SK-N-SH treated with all-trans-retinoic acid at 6 μM for 48 hours (cell line): ENCODE measurements at regions not wholly inside any gene's neighbourhood (a gene's known extent, or its start where the extent isn't known, plus 50 kb on each side); places are given as distances from the start of the nearest gene placed in this dataset.

Experiments used
- ATAC-seq: fragments of 200-7000 bp; cut with Tn5 transposase; 3 replicates; pipeline ENCODE4 v1.9.1; 2020; ENCODE audit warnings: mild to moderate bottlenecking, moderate library complexity
- ARNTL ChIP-seq: fragments of 450-650 bp; formaldehyde crosslinking; IDR thresholded peaks from 2 replicates; pipeline ENCODE4 v1.5.0; 2020; ENCODE audit warnings: low read depth, mild to moderate bottlenecking, moderate library complexity, borderline replicate concordance
- BACH2 ChIP-seq: fragments of 250-450 bp; sonication (Bioruptor Pico); IDR thresholded peaks from 2 replicates; pipeline ENCODE4 v1.9.0; 2021; ENCODE audit warnings: mild to moderate bottlenecking, borderline replicate concordance
- CREB5 ChIP-seq: fragments of 250-450 bp; sonication (Bioruptor Pico); IDR thresholded peaks from 2 replicates; pipeline ENCODE4 v1.5.1; 2020; ENCODE audit warnings: low read depth, mild to moderate bottlenecking, moderate library complexity
- CSRNP3 ChIP-seq: fragments of 250-450 bp; sonication (Bioruptor Pico); IDR thresholded peaks from 2 replicates; pipeline ENCODE4 v1.5.1; 2021; ENCODE audit warnings: mild to moderate bottlenecking, moderate library complexity
- ESRRG ChIP-seq: fragments of 250-450 bp; sonication (Bioruptor Pico); IDR thresholded peaks from 2 replicates; pipeline ENCODE4 v1.6.1; 2021; ENCODE audit warnings: mild to moderate bottlenecking
- GLIS3 ChIP-seq: fragments of 250-450 bp; sonication (Bioruptor Pico); IDR thresholded peaks from 2 replicates; pipeline ENCODE4 v1.5.0; 2020; ENCODE audit warnings: mild to moderate bottlenecking, moderate library complexity
- ISL1 ChIP-seq: fragments of 250-450 bp; sonication (Bioruptor Pico); IDR thresholded peaks from 2 replicates; pipeline ENCODE4 v2.1.2; 2022; ENCODE audit warnings: mild to moderate bottlenecking, moderate library complexity
- OSR1 ChIP-seq: fragments of 250-450 bp; sonication (Bioruptor Pico); IDR thresholded peaks from 2 replicates; pipeline ENCODE4 v1.8.0; 2022; ENCODE audit warnings: moderate library complexity, mild to moderate bottlenecking, inconsistent platforms
- PATZ1 ChIP-seq: fragments of 250-450 bp; sonication (Bioruptor Pico); IDR thresholded peaks from 2 replicates; pipeline ENCODE4 v1.8.0; 2020; ENCODE audit warnings: mild to moderate bottlenecking, moderate library complexity, borderline replicate concordance
- PPARA ChIP-seq: fragments of 250-450 bp; sonication (Bioruptor Pico); IDR thresholded peaks from 2 replicates; pipeline ENCODE4 v1.5.0; 2020; ENCODE audit warnings: mild to moderate bottlenecking, borderline replicate concordance
- RARB ChIP-seq: fragments of 250-450 bp; sonication (Bioruptor Pico); IDR thresholded peaks from 2 replicates; pipeline ENCODE4 v1.8.0; 2021; ENCODE audit warnings: mild to moderate bottlenecking, moderate library complexity
- TCF4 ChIP-seq: fragments of 250-450 bp; sonication (Bioruptor Pico); IDR thresholded peaks from 2 replicates; pipeline ENCODE4 v1.8.0; 2021; ENCODE audit warnings: mild to moderate bottlenecking, moderate library complexity, borderline replicate concordance
- TOX ChIP-seq: fragments of 250-450 bp; sonication (Bioruptor Pico); IDR thresholded peaks from 2 replicates; pipeline ENCODE4 v1.8.0; 2021; ENCODE audit warnings: mild to moderate bottlenecking, moderate library complexity, borderline replicate concordance
- TSHZ2 ChIP-seq: fragments of 250-450 bp; sonication (Bioruptor Pico); IDR thresholded peaks from 2 replicates; pipeline ENCODE4 v1.5.0; 2020; ENCODE audit warnings: mild to moderate bottlenecking, moderate library complexity
- ZC3H10 ChIP-seq: fragments of 250-450 bp; sonication (Bioruptor Pico); IDR thresholded peaks from 2 replicates; pipeline ENCODE4 v1.5.1; 2021; ENCODE audit warnings: mild to moderate bottlenecking, moderate library complexity
- ZFP3 ChIP-seq: fragments of 250-450 bp; sonication (Bioruptor Pico); IDR thresholded peaks from 2 replicates; pipeline ENCODE4 v1.5.0; 2020; ENCODE audit warnings: mild to moderate bottlenecking, moderate library complexity
- ZFP30 ChIP-seq: fragments of 450-650 bp; formaldehyde crosslinking; IDR thresholded peaks from 2 replicates; pipeline ENCODE4 v1.5.0; 2022; ENCODE audit warnings: mild to moderate bottlenecking, moderate library complexity
- ZNF565 ChIP-seq: fragments of 450-650 bp; formaldehyde crosslinking; conservative IDR thresholded peaks from 2 replicates; pipeline ENCODE4 v1.5.0; 2020; ENCODE audit warnings: low read depth, mild to moderate bottlenecking, moderate library complexity
- ZNF70 ChIP-seq: fragments of 450-650 bp; formaldehyde crosslinking; IDR thresholded peaks from 2 replicates; pipeline ENCODE4 v1.5.0; 2020; ENCODE audit warnings: mild to moderate bottlenecking, moderate library complexity
- ZNF8 ChIP-seq: fragments of 450-650 bp; formaldehyde crosslinking; IDR thresholded peaks from 2 replicates; pipeline ENCODE4 v1.5.0; 2020; ENCODE audit warnings: mild to moderate bottlenecking, moderate library complexity

GRCh38 chr3:19093084-19093483 is 55.2 kb upstream of the KCNH8 start:
- no peak for ATAC-seq
- TF ChIP-seq TOX (CRISPR knock-in tag) (no peak), ESRRG (no peak), ZNF70 (CRISPR knock-in tag) (no peak), ZNF8 (CRISPR knock-in tag) (no peak), ZC3H10 (no peak)

- no peak for TF ChIP-seq ARNTL (CRISPR knock-in tag)
- TF ChIP-seq, all 23 proteins: peak for 0
- ATAC-seq, result no peak
Measured at GRCh38 chr3:19077388-19077787, 70.9 kb upstream of the KCNH8 start.

- no peak for ATAC-seq
- no peak for TF ChIP-seq PATZ1 (CRISPR knock-in tag)
- no peak for TF ChIP-seq TCF4
- no peak for TF ChIP-seq TSHZ2 (CRISPR knock-in tag)
- TF ChIP-seq GLIS3 (CRISPR knock-in tag), result no peak
Measured at GRCh38 chr3:19075037-19075436, 73.3 kb upstream of the KCNH8 start.

- ATAC-seq, result peak; percentile 57; the same call in 2 of the 3 replicates
- peak; percentile 93 for TF ChIP-seq ISL1
- TF ChIP-seq GLIS3 (CRISPR knock-in tag), result 0 out of 2 replicates have a peak, but pooled peaks have one; percentile 58
- peak; percentile 40; the same call in 1 of the 2 replicates for TF ChIP-seq TCF4
- peak; percentile 33; the same call in 1 of the 2 replicates for TF ChIP-seq ZFP3 (CRISPR knock-in tag)
- TF ChIP-seq ESRRG, result no peak
- no peak for TF ChIP-seq ZFP30 (CRISPR knock-in tag)
- TF ChIP-seq, all 23 proteins: peak for 4
Measured at GRCh38 chr3:19074257-19074900, 73.9 kb upstream of the KCNH8 start.

- ATAC-seq, result no peak; the same call in 2 of the 3 replicates
- TF ChIP-seq BACH2 (CRISPR knock-in tag) (no peak), ZNF565 (CRISPR knock-in tag) (no peak), ZC3H10 (no peak), PATZ1 (CRISPR knock-in tag) (no peak), TCF4 (no peak), CSRNP3 (CRISPR knock-in tag) (no peak), OSR1 (CRISPR knock-in tag) (no peak), RARB (CRISPR knock-in tag) (no peak), CREB5 (CRISPR knock-in tag) (no peak), ZNF70 (CRISPR knock-in tag) (no peak), TSHZ2 (CRISPR knock-in tag) (no peak), ZFP3 (CRISPR knock-in tag) (no peak), PPARA (CRISPR knock-in tag) (no peak)
Measured at GRCh38 chr3:19073341-19074105, 74.8 kb upstream of the KCNH8 start.
